Left hindlimb (tissue), 1 donor: ENCODE measurements at regions not wholly inside any gene's neighbourhood (a gene's known extent, or its start where the extent isn't known, plus 50 kb on each side); places are given as distances from the start of the nearest gene placed in this dataset.
"Not testable (repeated sequence)": the region's sequence is repeated elsewhere in the genome, so short reads cannot be mapped to it uniquely, and the experiment has no call there.

Experiments used
- DNase-seq: peaks from one replicate; pipeline ENCODE4 v3.0.0-alpha.2; 2018

GRCh38 chrY:10627116-10627515 is 1099.4 kb downstream of the TSPY10 start:
- DNase-seq: peak; percentile 34

DNA sequence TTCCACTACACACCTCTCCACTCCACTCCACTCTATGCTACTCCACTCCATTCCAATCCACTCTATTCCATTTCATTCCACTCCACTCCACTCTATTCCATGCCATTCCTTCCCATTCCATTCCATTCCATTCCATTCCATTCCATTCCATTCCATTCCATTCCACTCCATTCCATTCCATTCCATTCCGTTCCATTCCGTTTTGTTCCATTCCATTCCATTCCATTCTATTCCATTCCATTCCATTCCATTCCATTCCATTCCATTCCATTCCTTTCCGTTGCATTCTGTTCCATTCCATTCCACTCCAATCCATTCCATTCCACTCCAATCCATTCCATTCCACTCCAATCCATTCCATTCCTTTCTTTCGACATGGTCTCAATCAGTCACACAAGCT is 1121.1 kb downstream of the TSPY10 start:
- not testable (repeated sequence) for DNase-seq

GRCh38 chrY:10657120-10657519 is 1129.4 kb downstream of the TSPY10 start:
- not testable (repeated sequence) for DNase-seq

DNA sequence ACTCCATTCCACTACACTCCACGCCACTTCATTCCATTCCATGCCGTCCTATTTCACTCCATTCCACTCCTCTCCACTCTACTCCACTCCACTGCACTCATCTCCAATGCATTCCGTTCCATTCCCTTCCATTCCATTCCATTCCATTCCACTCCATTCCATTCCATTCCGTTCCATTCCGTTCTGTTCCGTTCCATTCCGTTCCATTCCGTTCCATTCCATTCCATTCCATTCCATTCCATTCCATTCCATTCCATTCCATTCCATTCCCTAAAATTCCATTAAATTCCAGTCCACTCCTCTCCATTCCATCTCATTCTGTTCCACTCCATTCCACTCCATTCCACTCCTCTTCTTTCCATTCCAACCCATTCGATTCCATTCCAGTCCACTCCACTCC is 1139.1 kb downstream of the TSPY10 start:
- DNase-seq: no peak

DNA sequence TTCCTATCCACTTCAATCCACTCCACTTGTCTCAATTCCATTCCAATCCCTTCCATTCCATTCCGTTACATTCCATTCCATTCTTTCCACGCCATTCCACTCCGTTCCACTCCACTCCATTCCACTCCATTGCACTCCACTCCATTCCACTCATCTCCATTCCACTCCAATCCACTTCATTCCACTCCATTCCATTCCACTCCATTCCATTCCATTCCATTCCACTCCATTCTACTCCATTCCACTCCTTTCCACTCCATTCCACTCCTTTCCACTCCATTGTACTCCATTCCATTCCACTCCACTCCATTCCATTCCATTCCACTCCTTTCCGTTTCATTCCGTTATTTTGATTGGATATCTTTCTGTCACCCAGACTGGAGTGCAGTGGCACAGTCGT is 1158.7 kb downstream of the TSPY10 start:
- DNase-seq: no peak
